Endothelial cell of umbilical vein (primary cell): ENCODE measurements at regions not wholly inside any gene's neighbourhood (a gene's known extent, or its start where the extent isn't known, plus 50 kb on each side); places are given as distances from the start of the nearest gene placed in this dataset.
"Not testable (repeated sequence)": the region's sequence is repeated elsewhere in the genome, so short reads cannot be mapped to it uniquely, and the experiment has no call there.

Experiments used
- BruUV-seq: library from RNA; stranded (reverse); fragments of 400-500 nt; replicated peaks from 2 replicates; lab custom pipeline; 2021; lab: Mats Ljungman, UMichigan
- CTCF ChIA-PET: fragments of 300-600, 350-600 bp; sonication (Branson Sonifier 250); formaldehyde crosslinking; loops from one replicate; lab custom pipeline; 2021; ENCODE audit warnings: antibody characterized with exemption, inconsistent platforms; lab: Charles Lee
- POLR2A ChIA-PET: fragments of 300-600, 350-600 bp; sonication (Branson Sonifier 250); formaldehyde crosslinking; loops from one replicate; lab custom pipeline; 2021; ENCODE audit warnings: antibody characterized with exemption, inconsistent platforms; lab: Charles Lee
- DNase-seq: peaks from one replicate; pipeline ENCODE4 v3.0.0-alpha.2; 2011; ENCODE audit warnings: low read depth, low spot score
- FAIRE-seq: peaks from 2 replicates; lab custom pipeline; 2011; peaks lifted over from hg19 to GRCh38; lab: Jason Lieb, UNC
- H2AFZ ChIP-seq: 2 replicates; pipeline ENCODE4 v1.6.0; 2012; ENCODE audit warnings: low read depth, low read length, control low read depth, inconsistent platforms
- H3K27ac ChIP-seq: 2 replicates; pipeline ENCODE4 v1.5.1; 2011; ENCODE audit warnings: low read depth, mild to moderate bottlenecking, control low read depth, low read length, moderate library complexity; ENCODE audit not compliant: insufficient read depth
- H3K27me3 ChIP-seq, 2 experiments: 2 replicates each; pipeline versions ENCODE4 v1.6.0 to v1.6.1; 2011; ENCODE audit warnings: low read length in 2 of 2, mixed read lengths in 1 of 2; ENCODE audit not compliant: control insufficient read depth in 2 of 2, insufficient read depth in 2 of 2
- H3K36me3 ChIP-seq, 2 experiments: 2 replicates in 1 of 2; 3 replicates in 1 of 2; pipeline ENCODE4 v1.5.1; 2011; ENCODE audit warnings: low read length in 2 of 2, mild to moderate bottlenecking in 1 of 2, moderate library complexity in 1 of 2; ENCODE audit not compliant: control insufficient read depth in 2 of 2, insufficient read depth in 2 of 2; ENCODE audit errors: extremely low read depth in 1 of 2
- H3K4me1 ChIP-seq: 3 replicates; pipeline ENCODE4 v1.5.1; 2011; ENCODE audit warnings: mild to moderate bottlenecking, low read length; ENCODE audit not compliant: control insufficient read depth, insufficient read depth; ENCODE audit errors: extremely low read depth
- H3K4me2 ChIP-seq: 2 replicates; pipeline ENCODE4 v1.6.1; 2011; ENCODE audit warnings: low read length, control low read depth, mixed read lengths; ENCODE audit not compliant: insufficient read depth
- H3K4me3 ChIP-seq, 3 experiments: fragments of 200-600 bp in 1 of 3; sonication (generic), shearing (Covaris generic) in 1 of 3; replicated peaks in 1 of 3; 2 replicates each; pipeline ENCODE4 v1.5.1; 2011 to 2016; ENCODE audit warnings: control low read depth in 3 of 3, low read length in 3 of 3, mild to moderate bottlenecking in 2 of 3, inconsistent platforms in 1 of 3, low read depth in 1 of 3, moderate library complexity in 1 of 3; ENCODE audit not compliant: insufficient read depth in 1 of 3
- H3K79me2 ChIP-seq: 2 replicates; pipeline ENCODE4 v1.6.0; 2012; ENCODE audit warnings: low read length, inconsistent platforms; ENCODE audit not compliant: control insufficient read depth, insufficient read depth
- H3K9ac ChIP-seq: replicated peaks from 2 replicates; pipeline ENCODE3; 2011; ENCODE audit warnings: low read length, control low read depth; ENCODE audit not compliant: insufficient read depth; ENCODE audit errors: extremely low read depth
- H3K9me1 ChIP-seq: replicated peaks from 3 replicates; pipeline ENCODE4 v1.6.0; 2011; ENCODE audit warnings: mild to moderate bottlenecking, low read length; ENCODE audit not compliant: control insufficient read depth, insufficient read depth; ENCODE audit errors: extremely low read depth
- H3K9me3 ChIP-seq: replicated peaks from 2 replicates; pipeline ENCODE4 v1.5.1; 2012; ENCODE audit warnings: low read length, inconsistent platforms; ENCODE audit not compliant: control insufficient read depth, insufficient read depth
- H4K20me1 ChIP-seq: replicated peaks from 2 replicates; pipeline ENCODE3; 2011; ENCODE audit warnings: mild to moderate bottlenecking, low read length; ENCODE audit not compliant: control insufficient read depth, insufficient read depth; ENCODE audit errors: extremely low read depth
- EZH2 ChIP-seq: IDR thresholded peaks from 2 replicates; pipeline ENCODE4 v1.6.1; 2012; ENCODE audit warnings: borderline replicate concordance, low read depth, mild to moderate bottlenecking, moderate library complexity, low read length, inconsistent platforms; ENCODE audit not compliant: severe bottlenecking
- GATA2 ChIP-seq: IDR thresholded peaks from 2 replicates; pipeline ENCODE4 v1.7.0; 2011; ENCODE audit warnings: low read depth, mild to moderate bottlenecking, moderate library complexity, mixed read lengths, low read length; ENCODE audit not compliant: insufficient read length, insufficient read depth
- dilution Hi-C: fragments of 300-500 bp; cut with MboI; formaldehyde crosslinking; loops from one replicate; pipeline ENCODE4 v1.15.0; 2019; ENCODE audit warnings: low sequenced_read_pairs; ENCODE audit not compliant: extremely low pct_ligation_motif_present
- intact Hi-C: fragments of 100-400 bp; cut with micrococcal nuclease; formaldehyde crosslinking; loops from one replicate; pipeline ENCODE4 v1.10.0; 2022

DNA sequence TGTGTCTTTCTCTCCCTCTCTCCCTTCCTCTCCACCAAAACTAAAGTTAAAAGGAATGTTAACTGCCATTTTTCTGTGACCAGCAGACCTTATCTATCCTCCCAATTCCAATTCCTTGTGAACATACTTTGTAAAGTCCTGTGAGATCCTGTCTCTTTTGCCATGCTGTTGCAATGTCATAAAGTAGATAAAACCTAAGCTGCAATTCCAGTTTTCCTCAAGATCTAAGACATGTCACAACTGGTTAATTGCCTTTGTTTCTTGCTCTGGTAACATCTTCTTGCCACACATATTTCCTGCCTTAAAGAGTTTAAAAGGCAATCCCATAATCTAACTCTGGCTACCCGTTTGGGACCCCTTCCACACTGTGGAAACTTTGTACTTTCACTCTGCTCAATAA lies 188.7 kb downstream of the PYDC2 start:
- BruUV-seq: no TSS peak
- dilution Hi-C loops (no loop called here), intact Hi-C loops (no loop called here)
- no peaks in the 10 kb centered on the region for H3K9me1 ChIP-seq
- H3K4me2 ChIP-seq: no peak overlapping the region
- H3K9me3 ChIP-seq: no peaks in the 10 kb centered on the region
- no peak overlapping the region for H3K9ac ChIP-seq
- ChIA-PET POLR2A (no interaction called here), CTCF (no interaction called here)
- no peaks in the 10 kb centered on the region for H3K79me2 ChIP-seq
- no peaks in the 10 kb centered on the region for H4K20me1 ChIP-seq
- DNase-seq: no peak
- H3K4me1 ChIP-seq: no peaks in the 10 kb centered on the region
- H2AFZ ChIP-seq: no peak overlapping the region
- H3K36me3 ChIP-seq: no peaks in the 10 kb centered on the region
- no peak for TF ChIP-seq EZH2
- TF ChIP-seq GATA2: no peak
- no peak overlapping the region for H3K4me3 ChIP-seq
- FAIRE-seq: no peak
- H3K27me3 ChIP-seq: no peaks in the 10 kb centered on the region
- H3K27ac ChIP-seq: no peak overlapping the region

DNA sequence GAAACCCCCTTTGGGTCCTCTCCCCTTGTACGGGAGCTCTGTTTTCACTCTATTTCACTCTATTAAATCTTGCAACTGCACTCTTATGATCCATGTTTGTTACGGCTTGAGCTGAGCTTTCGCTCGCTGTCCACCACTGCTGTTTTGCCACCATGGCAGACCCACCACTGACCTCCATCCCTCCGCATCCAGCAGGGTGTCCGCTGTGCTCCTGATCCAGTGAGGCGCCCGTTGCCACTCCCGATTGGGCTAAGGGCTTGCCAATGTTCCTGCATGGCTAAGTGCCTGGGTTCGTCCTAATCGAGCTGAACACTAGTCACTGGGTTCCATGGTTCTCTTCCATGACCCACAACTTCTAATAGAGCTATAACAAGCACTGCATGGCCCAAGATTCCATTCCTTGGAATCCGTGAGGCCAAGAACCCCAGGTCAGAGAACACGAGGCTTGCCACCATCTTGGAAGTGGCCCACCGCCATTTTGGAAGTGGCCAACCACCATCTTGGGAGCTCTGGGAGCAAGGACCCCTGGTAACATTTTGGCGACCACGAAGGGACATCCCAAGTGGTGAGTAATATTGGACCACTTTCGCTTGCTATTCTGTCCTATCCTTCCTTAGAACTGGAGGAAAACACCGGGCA lies 197.9 kb downstream of the PYDC2 start:
- H3K27me3 ChIP-seq, H3K9ac ChIP-seq, H3K27ac ChIP-seq, H3K9me3 ChIP-seq, H3K36me3 ChIP-seq, BruUV-seq, H3K4me3 ChIP-seq, H3K4me1 ChIP-seq, H4K20me1 ChIP-seq, H3K4me2 ChIP-seq, H3K79me2 ChIP-seq, POLR2A ChIA-PET, DNase-seq, FAIRE-seq, H3K9me1 ChIP-seq, dilution Hi-C loops, intact Hi-C loops, CTCF ChIA-PET, H2AFZ ChIP-seq: not testable (repeated sequence)

DNA sequence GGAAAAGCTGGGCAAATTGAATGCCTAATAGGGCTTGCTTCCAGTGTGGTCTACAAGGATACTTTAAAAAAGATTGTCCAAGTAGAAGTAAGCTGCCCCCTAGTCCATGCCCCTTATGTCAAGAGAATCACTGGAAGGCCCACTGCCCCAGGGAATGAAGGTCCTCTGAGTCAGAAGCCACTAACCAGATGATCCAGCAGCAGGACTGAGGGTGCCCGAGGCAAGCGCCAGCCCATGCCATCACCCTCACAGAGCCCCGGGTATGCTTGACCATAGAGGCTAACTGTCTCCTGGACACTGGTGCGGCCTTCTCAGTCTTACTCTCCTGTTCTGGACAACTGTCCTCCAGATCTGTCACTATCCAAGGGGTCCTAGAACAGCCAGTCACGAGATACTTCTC lies 201.2 kb downstream of the PYDC2 start:
- dilution Hi-C loops, H3K36me3 ChIP-seq, H3K27me3 ChIP-seq, H3K9me1 ChIP-seq, H3K4me1 ChIP-seq, BruUV-seq, H3K4me3 ChIP-seq, DNase-seq, H3K79me2 ChIP-seq, CTCF ChIA-PET, H4K20me1 ChIP-seq, H2AFZ ChIP-seq, H3K4me2 ChIP-seq, H3K27ac ChIP-seq, H3K9me3 ChIP-seq, POLR2A ChIA-PET, intact Hi-C loops, FAIRE-seq, H3K9ac ChIP-seq: not testable (repeated sequence)
